Spleen (tissue), 11 donors: ENCODE measurements at regions not wholly inside any gene's neighbourhood (a gene's known extent, or its start where the extent isn't known, plus 50 kb on each side); places are given as distances from the start of the nearest gene placed in this dataset.
A peak's percentile ranks its signal among the peaks of the same experiment; 100 is the strongest.

Experiments
- DNase-seq: peaks from one replicate; pipeline ENCODE4 v3.0.0-alpha.2; 2020
- H3K27ac ChIP-seq, 8 donors: fragments of 200-600 bp; sonication (generic) in 7 of 8; 1 replicate in 4 of 8; 2 replicates in 4 of 8; pipeline versions ENCODE4 v1.5.0 to v1.8.0; 2016 to 2021; ENCODE audit warnings: inconsistent platforms in 4 of 8, mild to moderate bottlenecking in 4 of 8, moderate library complexity in 1 of 8
- H3K27me3 ChIP-seq, 7 donors: fragments of 200-600 bp; sonication (generic) in 6 of 7; replicated peaks in 1 of 7; 1 replicate in 4 of 7; 2 replicates in 3 of 7; pipeline versions ENCODE4 v1.5.0 to v1.8.0; 2016 to 2021; ENCODE audit warnings: inconsistent platforms in 3 of 7, mild to moderate bottlenecking in 1 of 7
- H3K36me3 ChIP-seq, 6 donors: fragments of 200-600 bp; sonication (generic) in 5 of 6; 1 replicate in 4 of 6; 2 replicates in 2 of 6; pipeline versions ENCODE4 v1.5.0 to v1.8.0; 2016 to 2021; ENCODE audit warnings: inconsistent platforms in 2 of 6
- H3K4me1 ChIP-seq, 6 donors: fragments of 200-600 bp; sonication (generic) in 5 of 6; 1 replicate in 3 of 6; 2 replicates in 3 of 6; pipeline versions ENCODE4 v1.5.0 to v1.8.0; 2016 to 2021; ENCODE audit warnings: inconsistent platforms in 3 of 6
- H3K4me3 ChIP-seq, 8 donors: fragments of 200-600 bp; sonication (generic) in 7 of 8; 1 replicate in 4 of 8; 2 replicates in 4 of 8; pipeline versions ENCODE4 v1.5.0 to v1.8.0; 2016 to 2021; ENCODE audit warnings: inconsistent platforms in 4 of 8, mild to moderate bottlenecking in 4 of 8, moderate library complexity in 2 of 8
- H3K9me3 ChIP-seq, 8 donors: fragments of 200-600 bp; sonication (generic) in 7 of 8; 1 replicate in 4 of 8; 2 replicates in 4 of 8; pipeline versions ENCODE4 v1.5.0 to v1.8.0; 2016 to 2021; ENCODE audit warnings: inconsistent platforms in 4 of 8
- CTCF ChIP-seq, 11 experiments: fragments of 200-600 bp in 7 of 11; fragments of 450-650 bp in 4 of 11; sonication (generic) in 4 of 11; IDR thresholded peaks in 8 of 11; conservative IDR thresholded peaks in 3 of 11; 1 replicate in 7 of 11; 2 replicates in 4 of 11; pipeline versions ENCODE4 v1.4.0 to v1.8.0; 2016 to 2021; ENCODE audit warnings: antibody characterized with exemption in 11 of 11, inconsistent platforms in 4 of 11, mild to moderate bottlenecking in 1 of 11
- POLR2A ChIP-seq, 3 donors: fragments of 450-650 bp; IDR thresholded peaks; one replicate each; pipeline ENCODE4 v1.5.1; 2017; ENCODE audit warnings: antibody characterized with exemption in 3 of 3, mild to moderate bottlenecking in 1 of 3
- POLR2AphosphoS5 ChIP-seq, 3 donors: sonication (generic); formaldehyde crosslinking; IDR thresholded peaks; one replicate each; pipeline ENCODE4 v1.5.1; 2017; ENCODE audit warnings: antibody characterized with exemption in 3 of 3
- WGBS, 5 donors: extraction: QIAGEN DNeasy Blood & Tissue Kit in 3 of 5; methylation state at CpG; one replicate each; pipeline versions ENCODE4 v1.1.5 to v1.1.7; 2013 to 2018; 5-methylcytosine and 5-hydroxymethylcytosine counted together
- intact Hi-C: fragments of 100-400 bp; cut with DNase I; formaldehyde crosslinking; loops from one replicate; pipeline ENCODE4 v1.15.0; 2023; ENCODE audit warnings: low total_unique reads
- donor health status: healthy with polysubstance abuse.
- donor health status: DM: no; HTN: no; CAD: no; lungs with moderate emphysema.
- donor health status: DM: no; HTN: no; CAD: no.
- donor health status: Bipolar disorder and iron deficiency.
- donor health status: healthy.
- donor health status: DM: no; HTN: no; CAD: no.
- donor health status: DM: yes; HTN: yes; CAD: no.

GRCh38 chr12:65685514-65685913 lies 138.8 kb upstream of the HMGA2 start:
- WGBS, 5 donors, result 68 to 79% (median 70%) methylated on average over 4 of the region's 4 CpGs
- Histone ChIP-seq H3K4me3 (no peak overlapping the region), H3K4me1 (no peaks in the 10 kb centered on the region), H3K27me3 (no peaks in the 10 kb centered on the region), H3K27ac (no peak overlapping the region), H3K9me3 (no peaks in the 10 kb centered on the region), H3K36me3 (no peaks in the 10 kb centered on the region)
- DNase-seq, result no peak
- intact Hi-C loops, result no loop called here
- no peak for TF ChIP-seq POLR2AphosphoS5 (IDR thresholded peaks at IDR 0.05)
- TF ChIP-seq CTCF (IDR thresholded peaks at IDR 0.05 in 8 of 11, conservative IDR thresholded peaks at IDR 0.05 in 3 of 11), result peak in 2 of 11 experiments; percentile 28 to 34
- no peak for TF ChIP-seq POLR2A (IDR thresholded peaks at IDR 0.05)

GRCh38 chr12:65689508-65689907 lies 134.8 kb upstream of the HMGA2 start:
- intact Hi-C loops, result no loop called here
- no peak overlapping the region for H3K27ac ChIP-seq
- no peaks in the 10 kb centered on the region for H3K36me3 ChIP-seq
- H3K9me3 ChIP-seq, result no peaks in the 10 kb centered on the region
- no peaks in the 10 kb centered on the region for H3K27me3 ChIP-seq
- no peaks in the 10 kb centered on the region for H3K4me1 ChIP-seq
- no peak overlapping the region for H3K4me3 ChIP-seq
- no peak for TF ChIP-seq POLR2A (IDR thresholded peaks at IDR 0.05)
- no peak for TF ChIP-seq POLR2AphosphoS5 (IDR thresholded peaks at IDR 0.05)
- no peak for TF ChIP-seq CTCF (IDR thresholded peaks at IDR 0.05 in 8 of 11, conservative IDR thresholded peaks at IDR 0.05 in 3 of 11)
- no peak for DNase-seq
- 86 to 96% (median 95%) methylated on average over 2 of the region's 2 CpGs for WGBS, 5 donors

DNA sequence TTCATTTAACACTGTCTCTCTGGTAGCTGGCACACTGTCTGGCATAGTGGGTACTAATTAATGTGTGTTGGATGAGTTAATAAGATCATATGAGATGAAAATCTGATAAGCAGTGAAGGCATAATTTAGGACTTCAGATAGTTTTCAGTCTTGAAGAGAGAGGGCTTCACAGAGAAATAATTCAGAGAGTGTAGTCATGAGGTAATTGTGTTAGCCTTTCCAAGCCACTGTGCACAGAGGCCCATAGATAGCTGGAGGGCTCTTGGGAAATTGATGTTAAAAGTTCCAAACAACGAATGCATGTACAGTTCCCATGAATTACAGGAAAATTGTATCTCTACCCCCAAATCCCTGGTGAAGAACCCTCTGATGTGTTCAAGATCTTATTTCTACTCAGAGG lies 133.8 kb upstream of the HMGA2 start:
- Histone ChIP-seq H3K4me3 (no peak overlapping the region), H3K9me3 (no peaks in the 10 kb centered on the region), H3K36me3 (no peaks in the 10 kb centered on the region), H3K27ac (no peak overlapping the region), H3K4me1 (no peaks in the 10 kb centered on the region), H3K27me3 (no peaks in the 10 kb centered on the region)
- intact Hi-C loops, result no loop called here
- no peak for TF ChIP-seq POLR2A (IDR thresholded peaks at IDR 0.05)
- TF ChIP-seq POLR2AphosphoS5 (IDR thresholded peaks at IDR 0.05), result no peak
- no peak for TF ChIP-seq CTCF (IDR thresholded peaks at IDR 0.05 in 8 of 11, conservative IDR thresholded peaks at IDR 0.05 in 3 of 11)
- 63 to 93% (median 73%) methylated on average over 1 of the region's 1 CpG for WGBS, 5 donors
- DNase-seq, result no peak

DNA sequence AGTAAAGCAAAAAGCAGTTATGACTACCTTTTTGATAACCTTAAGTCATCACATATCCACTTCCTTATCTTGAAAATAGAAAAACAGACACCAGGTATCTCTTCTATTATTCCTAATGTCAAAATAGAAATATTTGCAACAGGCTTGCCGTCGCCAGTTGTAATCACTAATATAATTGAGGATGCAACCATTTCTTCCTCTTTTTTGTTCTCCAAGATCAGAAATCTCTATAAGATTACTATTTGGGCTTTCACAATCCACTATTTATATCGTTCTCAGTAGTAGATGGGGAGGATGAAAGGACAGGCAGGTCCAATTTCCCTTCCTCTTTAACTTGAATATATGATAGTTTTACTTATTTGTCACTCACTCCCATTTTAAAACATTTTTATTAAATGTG lies 130.2 kb upstream of the HMGA2 start:
- no peaks in the 10 kb centered on the region for H3K9me3 ChIP-seq
- no peaks in the 10 kb centered on the region for H3K27me3 ChIP-seq
- H3K27ac ChIP-seq, result no peak overlapping the region
- 41 to 75% (median 53%) methylated on average over 3 of the region's 3 CpGs for WGBS, 5 donors
- no peaks in the 10 kb centered on the region for H3K4me1 ChIP-seq
- H3K4me3 ChIP-seq, result no peak overlapping the region
- no peak for DNase-seq
- intact Hi-C loops, result no loop called here
- no peak for TF ChIP-seq POLR2AphosphoS5 (IDR thresholded peaks at IDR 0.05)
- TF ChIP-seq CTCF (IDR thresholded peaks at IDR 0.05 in 8 of 11, conservative IDR thresholded peaks at IDR 0.05 in 3 of 11), result no peak
- TF ChIP-seq POLR2A (IDR thresholded peaks at IDR 0.05), result no peak
- no peaks in the 10 kb centered on the region for H3K36me3 ChIP-seq
